ENCODE measurements at regions not wholly inside any gene's neighbourhood (a gene's known extent, or its start where the extent isn't known, plus 50 kb on each side); places are given as distances from the start of the nearest gene placed in this dataset.

GRCh38 chr14:52119030-52119429, 50.2 kb upstream of the NID2 start:
- TF ChIP-seq CTCF (optimal IDR thresholded peaks at IDR 0.05 in 1 of 3, IDR thresholded peaks at IDR 0.05 in 1 of 3, conservative IDR thresholded peaks at IDR 0.05 in 1 of 3; ENCODE audit: extremely low read depth in 1 of 3, insufficient read depth in 2 of 3, low read length in 3 of 3): no peak
- no peak for TF ChIP-seq EZH2 (IDR thresholded peaks at IDR 0.05; ENCODE audit: low read length)
